H1 (cell line): ENCODE measurements at regions not wholly inside any gene's neighbourhood (a gene's known extent, or its start where the extent isn't known, plus 50 kb on each side); places are given as distances from the start of the nearest gene placed in this dataset.

ENCODE experiments used
- CTCF ChIA-PET: fragments of 300-600 bp; sonication (Branson Sonifier 250); formaldehyde crosslinking; loops from one replicate; lab custom pipeline; 2021; ENCODE audit not compliant: partially characterized antibody; lab: Charles Lee
- POLR2A ChIA-PET: fragments of 300-600 bp; sonication (Branson Sonifier 250); formaldehyde crosslinking; loops from one replicate; lab custom pipeline; 2021; ENCODE audit warnings: inconsistent platforms; ENCODE audit not compliant: partially characterized antibody; lab: Charles Lee
- DNase-seq, 2 experiments: peaks; one replicate each; pipeline versions ENCODE4 v3.0.0 to v3.0.0-alpha.2; 2010 to 2022; ENCODE audit warnings: low spot score in 2 of 2, low read depth in 1 of 2, mixed read lengths in 1 of 2
- FAIRE-seq: peaks from 2 replicates; lab custom pipeline; 2011; peaks lifted over from hg19 to GRCh38; lab: Jason Lieb, UNC
- H2AFZ ChIP-seq: 2 replicates; pipeline ENCODE4 v1.8.1; 2012; ENCODE audit warnings: low read length, inconsistent platforms
- H2AK5ac ChIP-seq: 2 replicates; pipeline ENCODE4 v1.6.1; 2013; ENCODE audit warnings: low read depth, low read length
- H2BK120ac ChIP-seq: replicated peaks from 2 replicates; pipeline ENCODE3; 2013; ENCODE audit warnings: low read depth, low read length, inconsistent platforms
- H2BK12ac ChIP-seq: 2 replicates; pipeline ENCODE4 v1.6.1; 2013; ENCODE audit warnings: low read depth, low read length
- H2BK15ac ChIP-seq: 2 replicates; pipeline ENCODE4 v1.6.1; 2013; ENCODE audit warnings: low read length
- H2BK20ac ChIP-seq: 2 replicates; pipeline ENCODE4 v1.6.1; 2013; ENCODE audit warnings: low read length
- H2BK5ac ChIP-seq: 2 replicates; pipeline ENCODE4 v1.6.1; 2013; ENCODE audit warnings: low read depth, low read length
- H3K14ac ChIP-seq: 2 replicates; pipeline ENCODE4 v1.6.1; 2013; ENCODE audit warnings: inconsistent platforms; ENCODE audit not compliant: insufficient read length
- H3K18ac ChIP-seq: 2 replicates; pipeline ENCODE4 v1.6.1; 2013; ENCODE audit warnings: low read length; ENCODE audit errors: extremely low read depth
- H3K23ac ChIP-seq: 2 replicates; pipeline ENCODE4 v1.6.1; 2013; ENCODE audit warnings: inconsistent platforms; ENCODE audit not compliant: insufficient read length
- H3K23me2 ChIP-seq: 2 replicates; pipeline ENCODE4 v1.6.1; 2013; ENCODE audit warnings: low read depth, low read length
- H3K27ac ChIP-seq: 2 replicates; pipeline ENCODE4 v1.6.1; 2011; ENCODE audit warnings: low read depth, low read length, inconsistent platforms
- H3K27me3 ChIP-seq, 4 experiments: replicated peaks in 1 of 4; 1 replicate in 1 of 4; 2 replicates in 3 of 4; pipeline versions ENCODE4 v1.6.1 to v1.8.1; 2011 to 2013; ENCODE audit warnings: low read length in 3 of 4, mild to moderate bottlenecking in 3 of 4, inconsistent platforms in 2 of 4, mixed read lengths in 2 of 4, moderate library complexity in 1 of 4; ENCODE audit not compliant: control insufficient read depth in 3 of 4, insufficient read depth in 3 of 4; ENCODE audit errors: extremely low read depth in 1 of 4
- H3K36me3 ChIP-seq, 4 experiments: 2 replicates each; pipeline versions ENCODE4 v1.6.1 to v1.8.1; 2011 to 2013; ENCODE audit warnings: mild to moderate bottlenecking in 4 of 4, low read length in 3 of 4, moderate library complexity in 2 of 4, control low read depth in 1 of 4, inconsistent platforms in 1 of 4; ENCODE audit not compliant: insufficient read depth in 4 of 4, control insufficient read depth in 2 of 4
- H3K4ac ChIP-seq: replicated peaks from 2 replicates; pipeline ENCODE3; 2013; ENCODE audit warnings: low read length, low read depth, mixed read lengths, inconsistent platforms; ENCODE audit not compliant: insufficient read length
- H3K4me1 ChIP-seq, 4 experiments: replicated peaks in 1 of 4; 1 replicate in 1 of 4; 2 replicates in 3 of 4; pipeline versions ENCODE4 v1.6.1 to v1.8.1; 2011 to 2013; ENCODE audit warnings: low read length in 3 of 4, inconsistent platforms in 2 of 4, mixed read lengths in 1 of 4; ENCODE audit not compliant: insufficient read depth in 4 of 4, control insufficient read depth in 3 of 4
- H3K4me2 ChIP-seq, 2 experiments: 2 replicates each; pipeline versions ENCODE4 v1.6.1 to v1.8.1; 2011 to 2013; ENCODE audit warnings: low read depth in 2 of 2, low read length in 2 of 2, control low read depth in 1 of 2, inconsistent platforms in 1 of 2, mild to moderate bottlenecking in 1 of 2; ENCODE audit not compliant: insufficient read depth in 1 of 2
- H3K4me3 ChIP-seq, 4 experiments: fragments of 200-600, 300-600 bp in 1 of 4; sonication (generic), shearing (Covaris generic), sonication (Bioruptor Twin) in 1 of 4; 2 replicates each; pipeline versions ENCODE4 v1.5.1 to v1.8.1; 2011 to 2016; ENCODE audit warnings: low read length in 4 of 4, low read depth in 3 of 4, control low read depth in 2 of 4, inconsistent platforms in 2 of 4, mild to moderate bottlenecking in 2 of 4, mixed read lengths in 1 of 4, moderate library complexity in 1 of 4; ENCODE audit not compliant: insufficient read depth in 2 of 4; ENCODE audit errors: extremely low read depth in 1 of 4
- H3K56ac ChIP-seq: replicated peaks from 2 replicates; pipeline ENCODE3; 2013; ENCODE audit warnings: low read depth, mild to moderate bottlenecking, mixed read lengths, low read length, inconsistent platforms; ENCODE audit not compliant: insufficient read length
- H3K79me1 ChIP-seq: 2 replicates; pipeline ENCODE4 v1.6.1; 2013; ENCODE audit warnings: low read depth, low read length, control low read depth
- H3K79me2 ChIP-seq, 2 experiments: 2 replicates each; pipeline versions ENCODE4 v1.6.1 to v1.8.1; 2012 to 2013; ENCODE audit warnings: low read length in 2 of 2, mild to moderate bottlenecking in 2 of 2, inconsistent platforms in 1 of 2; ENCODE audit not compliant: insufficient read depth in 2 of 2, control insufficient read depth in 1 of 2
- H3K9ac ChIP-seq, 4 experiments: replicated peaks in 1 of 4; 1 replicate in 1 of 4; 2 replicates in 3 of 4; pipeline versions ENCODE4 v1.6.1 to v1.8.1; 2011 to 2013; ENCODE audit warnings: low read depth in 3 of 4, low read length in 3 of 4, control low read depth in 2 of 4, mild to moderate bottlenecking in 2 of 4, moderate library complexity in 2 of 4, inconsistent platforms in 1 of 4; ENCODE audit errors: extremely low read depth in 1 of 4
- H3K9me3 ChIP-seq, 2 experiments: 2 replicates each; pipeline versions ENCODE4 v1.6.1 to v1.8.1; 2012 to 2013; ENCODE audit warnings: mild to moderate bottlenecking in 2 of 2, moderate library complexity in 2 of 2, control low read depth in 1 of 2, inconsistent platforms in 1 of 2, low read depth in 1 of 2, low read length in 1 of 2, mixed read lengths in 1 of 2; ENCODE audit not compliant: insufficient read depth in 2 of 2
- H4K20me1 ChIP-seq, 2 experiments: replicated peaks in 1 of 2; 2 replicates each; pipeline versions ENCODE3 to v1.8.1; 2011 to 2013; ENCODE audit warnings: inconsistent platforms in 2 of 2, low read length in 2 of 2, mild to moderate bottlenecking in 1 of 2; ENCODE audit not compliant: insufficient read depth in 2 of 2, control insufficient read depth in 1 of 2
- H4K5ac ChIP-seq: 2 replicates; pipeline ENCODE4 v1.6.1; 2013; ENCODE audit warnings: low read length, low read depth, mixed read lengths, inconsistent platforms; ENCODE audit not compliant: insufficient read length
- H4K8ac ChIP-seq: 2 replicates; pipeline ENCODE4 v1.8.0; 2013; ENCODE audit warnings: mild to moderate bottlenecking, moderate library complexity, low read length, inconsistent platforms; ENCODE audit not compliant: insufficient read depth; ENCODE audit errors: extremely low read depth
- H4K91ac ChIP-seq: replicated peaks from 2 replicates; pipeline ENCODE3; 2013; ENCODE audit warnings: low read length, mixed read lengths, inconsistent platforms; ENCODE audit not compliant: insufficient read length
- ASH2L ChIP-seq: fragments of 200-600, 300-600 bp; sonication (generic); IDR thresholded peaks from one replicate; pipeline ENCODE4 v1.7.1; 2017; ENCODE audit warnings: low read length
- BCL11A ChIP-seq, 2 experiments: IDR thresholded peaks; one replicate each; pipeline ENCODE4 v1.6.1; 2011; ENCODE audit warnings: low read depth in 2 of 2, low read length in 2 of 2, mild to moderate bottlenecking in 2 of 2
- E2F6 ChIP-seq: IDR thresholded peaks from 2 replicates; pipeline ENCODE4 v1.6.1; 2012; ENCODE audit warnings: inconsistent platforms
- FOSL1 ChIP-seq: IDR thresholded peaks from 2 replicates; pipeline ENCODE4 v1.6.1; 2011; ENCODE audit warnings: mild to moderate bottlenecking, low read depth, low read length, moderate library complexity; ENCODE audit not compliant: insufficient read depth
- KDM5A ChIP-seq: fragments of 200-600 bp; IDR thresholded peaks from 2 replicates; pipeline ENCODE4 v1.7.1; 2012; ENCODE audit warnings: mild to moderate bottlenecking, low read length, inconsistent platforms, mixed read lengths
- POU5F1 ChIP-seq: IDR thresholded peaks from 2 replicates; pipeline ENCODE4 v1.6.1; 2011; ENCODE audit warnings: low read depth, mild to moderate bottlenecking, low read length, moderate library complexity
- RBBP5 ChIP-seq: IDR thresholded peaks from 2 replicates; pipeline ENCODE4 v1.7.1; 2012; ENCODE audit warnings: low read depth, mild to moderate bottlenecking, inconsistent platforms, low read length, moderate library complexity, borderline replicate concordance
- RFX5 ChIP-seq: IDR thresholded peaks from 2 replicates; pipeline ENCODE4 v1.6.1; 2011; ENCODE audit warnings: low read depth, low read length, improper control_type of control experiment, borderline replicate concordance
- TEAD4 ChIP-seq: IDR thresholded peaks from 2 replicates; pipeline ENCODE4 v1.6.1; 2012; ENCODE audit warnings: low read depth, low read length, inconsistent platforms, mixed read lengths
- WGBS, 2 experiments: shearing (Covaris generic) in 1 of 2; methylation state at CpG; one replicate each; pipeline versions ENCODE4 v1.1.6 to v1.1.7; 2013 to 2015; ENCODE audit warnings: low lambda C conversion rate in 2 of 2, mixed read lengths in 2 of 2, inconsistent platforms in 1 of 2, low coverage in 1 of 2, missing lambda C conversion rate in 1 of 2; ENCODE audit not compliant: insufficient replicate concordance in 2 of 2, insufficient coverage in 1 of 2, insufficient read length in 1 of 2; ENCODE audit errors: extremely low coverage in 1 of 2, missing lambda C conversion rate in 1 of 2; 5-methylcytosine and 5-hydroxymethylcytosine counted together

GRCh38 chr1:30305519-30305918, 417.9 kb downstream of the MATN1 start:
- H3K27ac ChIP-seq, result no peak overlapping the region
- TF ChIP-seq FOSL1 (no peak), RFX5 (no peak), KDM5A (no peak), RBBP5 (no peak), E2F6 (no peak), POU5F1 (no peak), BCL11A (IDR thresholded peaks at IDR 0.05; ENCODE audit: low read depth in 2 of 2, low read length in 2 of 2) (no peak), TEAD4 (no peak), ASH2L (no peak)
- H3K23ac ChIP-seq, result no peak overlapping the region
- H3K14ac ChIP-seq, result no peak overlapping the region
- no peak overlapping the region for H2BK5ac ChIP-seq
- no peak overlapping the region for H2BK120ac ChIP-seq
- no peaks in the 10 kb centered on the region for H3K36me3 ChIP-seq
- H2BK15ac ChIP-seq, result no peak overlapping the region
- CTCF ChIA-PET, result no interaction called here
- DNase-seq (peak in 1 of 2 experiments; percentile 11), FAIRE-seq (no peak)
- H3K23me2 ChIP-seq, result no peaks in the 10 kb centered on the region
- POLR2A ChIA-PET, result no interaction called here
- H3K18ac ChIP-seq, result no peak overlapping the region
- no peak overlapping the region for H3K4ac ChIP-seq
- H4K20me1 ChIP-seq, result no peaks in the 10 kb centered on the region
- H3K4me2 ChIP-seq, result no peak overlapping the region
- no peak overlapping the region for H3K56ac ChIP-seq
- H2BK12ac ChIP-seq, result no peak overlapping the region
- H4K8ac ChIP-seq, result no peak overlapping the region
- H4K91ac ChIP-seq, result no peak overlapping the region
- H3K27me3 ChIP-seq, result no peaks in the 10 kb centered on the region
- H3K79me1 ChIP-seq, result no peaks in the 10 kb centered on the region
- 91% methylated on average over 3 of the region's 3 CpGs; no CpG with 5 or more reads in 1 of the 2 experiments for WGBS, 2 experiments
- no peaks in the 10 kb centered on the region for H3K4me1 ChIP-seq
- H3K9me3 ChIP-seq, result no peaks in the 10 kb centered on the region
- no peak overlapping the region for H3K4me3 ChIP-seq
- H2AFZ ChIP-seq, result no peak overlapping the region
- H4K5ac ChIP-seq, result no peak overlapping the region
- H3K9ac ChIP-seq, result no peak overlapping the region
- H2AK5ac ChIP-seq, result no peak overlapping the region
- no peaks in the 10 kb centered on the region for H3K79me2 ChIP-seq
- no peak overlapping the region for H2BK20ac ChIP-seq
